Common myeloid progenitor, CD34-positive (primary cell): ENCODE measurements at regions not wholly inside any gene's neighbourhood (a gene's known extent, or its start where the extent isn't known, plus 50 kb on each side); places are given as distances from the start of the nearest gene placed in this dataset.

Experiments used
- CTCF ChIA-PET: fragments of 350-600 bp; sonication (Branson Sonifier 250); formaldehyde crosslinking; loops from one replicate; lab custom pipeline; 2021; ENCODE audit warnings: antibody characterized with exemption; lab: Charles Lee
- POLR2A ChIA-PET: fragments of 350-600 bp; sonication (Branson Sonifier 250); formaldehyde crosslinking; loops from one replicate; lab custom pipeline; 2021; ENCODE audit warnings: antibody characterized with exemption; lab: Charles Lee
- DNase-seq, 3 donors: peaks; one replicate each; pipeline versions ENCODE4 v3.0.0 to v3.0.0-alpha.2; 2013
- H3K27ac ChIP-seq, 2 experiments: 1 replicate in 1 of 2; 2 replicates in 1 of 2; pipeline ENCODE4 v1.7.0; 2013; ENCODE audit warnings: inconsistent platforms in 2 of 2, low read length in 2 of 2, mild to moderate bottlenecking in 2 of 2, low read depth in 1 of 2, moderate library complexity in 1 of 2; ENCODE audit not compliant: severe bottlenecking in 2 of 2, insufficient read depth in 1 of 2, poor library complexity in 1 of 2
- H3K27me3 ChIP-seq, 5 experiments: replicated peaks in 2 of 5; 1 replicate in 3 of 5; 2 replicates in 2 of 5; pipeline versions ENCODE4 v1.6.1 to v1.7.0; 2013; ENCODE audit warnings: low read length in 4 of 5, mild to moderate bottlenecking in 2 of 5, moderate library complexity in 2 of 5, inconsistent platforms in 1 of 5; ENCODE audit not compliant: insufficient read depth in 5 of 5, control insufficient read depth in 4 of 5
- H3K36me3 ChIP-seq, 4 experiments: 1 replicate in 2 of 4; 2 replicates in 2 of 4; pipeline versions ENCODE4 v1.6.1 to v1.7.0; 2013; ENCODE audit warnings: low read length in 3 of 4, control low read depth in 1 of 4, mild to moderate bottlenecking in 1 of 4; ENCODE audit not compliant: control insufficient read depth in 4 of 4, insufficient read depth in 4 of 4
- H3K4me1 ChIP-seq, 4 experiments: 1 replicate in 3 of 4; 2 replicates in 1 of 4; pipeline versions ENCODE4 v1.6.1 to v1.7.1; 2013; ENCODE audit warnings: low read length in 3 of 4, mild to moderate bottlenecking in 3 of 4, control low read depth in 1 of 4, inconsistent platforms in 1 of 4, moderate library complexity in 1 of 4; ENCODE audit not compliant: control insufficient read depth in 4 of 4, insufficient read depth in 4 of 4; ENCODE audit errors: control extremely low read depth in 1 of 4
- H3K4me3 ChIP-seq, 7 experiments: 1 replicate in 4 of 7; 2 replicates in 3 of 7; pipeline versions ENCODE4 v1.5.1 to v1.7.0; 2013; ENCODE audit warnings: mild to moderate bottlenecking in 7 of 7, low read length in 6 of 7, moderate library complexity in 6 of 7, inconsistent platforms in 2 of 7, low read depth in 2 of 7, control low read depth in 1 of 7; ENCODE audit not compliant: insufficient read depth in 4 of 7, control insufficient read depth in 1 of 7; ENCODE audit errors: extremely low read depth in 1 of 7
- H3K9me3 ChIP-seq, 5 experiments: 1 replicate in 4 of 5; 2 replicates in 1 of 5; pipeline versions ENCODE4 v1.6.1 to v1.7.1; 2013; ENCODE audit warnings: low read length in 4 of 5, mild to moderate bottlenecking in 2 of 5, inconsistent platforms in 1 of 5, low read depth in 1 of 5, moderate library complexity in 1 of 5; ENCODE audit not compliant: control insufficient read depth in 4 of 5, insufficient read depth in 2 of 5; ENCODE audit errors: control extremely low read depth in 1 of 5
- WGBS: methylation state at CpG from one replicate; pipeline ENCODE4 v1.1.5; 2013; ENCODE audit not compliant: insufficient coverage; 5-methylcytosine and 5-hydroxymethylcytosine counted together

GRCh38 chr2:120566331-120567035 is 169.2 kb upstream of the GLI2 start:
- H3K4me1 ChIP-seq, result no peaks in the 10 kb centered on the region
- CTCF ChIA-PET, result interaction anchor here (1.3 kb wide), 1 partner anchor 159 kb away, joined by 3 read pairs; no protein-coding TSS in a partner anchor
- DNase-seq, result no peak
- WGBS, result 89% methylated on average over 12 of the region's 21 CpGs
- H3K4me3 ChIP-seq, result no peak overlapping the region
- H3K9me3 ChIP-seq, result no peaks in the 10 kb centered on the region
- no peak overlapping the region for H3K27ac ChIP-seq
- H3K27me3 ChIP-seq, result peaks cover 0 to 4% (median 1%) of the 10 kb centered on the region in 5 experiments
- POLR2A ChIA-PET, result no interaction called here
- H3K36me3 ChIP-seq, result no peaks in the 10 kb centered on the region

GRCh38 chr2:120567128-120567527 is 168.5 kb upstream of the GLI2 start:
- Histone ChIP-seq H3K27me3 (peaks cover 0 to 4% (median 1%) of the 10 kb centered on the region in 5 experiments), H3K9me3 (no peaks in the 10 kb centered on the region), H3K4me1 (no peaks in the 10 kb centered on the region), H3K36me3 (no peaks in the 10 kb centered on the region), H3K27ac (no peak overlapping the region), H3K4me3 (no peak overlapping the region)
- 90% methylated on average over 2 of the region's 2 CpGs for WGBS
- ChIA-PET POLR2A (no interaction called here), CTCF (interaction anchor here (1.3 kb wide), 1 partner anchor 160 kb away, joined by 3 read pairs; no protein-coding TSS in a partner anchor)
- no peak for DNase-seq

- 89% methylated on average over 7 of the region's 10 CpGs for WGBS
- ChIA-PET CTCF (no interaction called here), POLR2A (no interaction called here)
- no peak for DNase-seq
- Histone ChIP-seq H3K4me1 (no peaks in the 10 kb centered on the region), H3K4me3 (no peak overlapping the region), H3K27ac (no peak overlapping the region), H3K27me3 (peaks cover 0 to 7% (median 2%) of the 10 kb centered on the region in 5 experiments), H3K36me3 (no peaks in the 10 kb centered on the region), H3K9me3 (no peaks in the 10 kb centered on the region)
Measured at GRCh38 chr2:120568089-120568974, 167.3 kb upstream of the GLI2 start.

- H3K27ac ChIP-seq, result no peak overlapping the region
- DNase-seq, result no peak
- 50% methylated on average over 2 of the region's 3 CpGs for WGBS
- no peaks in the 10 kb centered on the region for H3K4me1 ChIP-seq
- H3K36me3 ChIP-seq, result no peaks in the 10 kb centered on the region
- CTCF ChIA-PET, result no interaction called here
- peaks cover 0 to 12% (median 2%) of the 10 kb centered on the region in 5 experiments for H3K27me3 ChIP-seq
- H3K4me3 ChIP-seq, result no peak overlapping the region
- H3K9me3 ChIP-seq, result no peaks in the 10 kb centered on the region
- POLR2A ChIA-PET, result no interaction called here
Measured at GRCh38 chr2:120568975-120569268, 166.7 kb upstream of the GLI2 start.

GRCh38 chr2:120570001-120570400 is 165.7 kb upstream of the GLI2 start:
- CTCF ChIA-PET, result no interaction called here

GRCh38 chr2:120570546-120570945 is 165.1 kb upstream of the GLI2 start:
- Histone ChIP-seq H3K4me3 (no peak overlapping the region), H3K27me3 (peaks cover 0 to 22% (median 7%) of the 10 kb centered on the region in 5 experiments), H3K4me1 (no peaks in the 10 kb centered on the region), H3K36me3 (no peaks in the 10 kb centered on the region), H3K27ac (no peak overlapping the region), H3K9me3 (no peaks in the 10 kb centered on the region)
- POLR2A ChIA-PET, result no interaction called here
- no peak for DNase-seq
- WGBS, result 95% methylated on average over 5 of the region's 7 CpGs
- CTCF ChIA-PET, result no interaction called here

More at GRCh38 chr2:120570001-120570400, 165.7 kb upstream of the GLI2 start:
- 96% methylated on average over 12 of the region's 12 CpGs for WGBS
- Histone ChIP-seq H3K27ac (no peak overlapping the region), H3K4me3 (no peak overlapping the region), H3K27me3 (peaks cover 0 to 18% (median 3%) of the 10 kb centered on the region in 5 experiments), H3K4me1 (no peaks in the 10 kb centered on the region), H3K36me3 (no peaks in the 10 kb centered on the region), H3K9me3 (no peaks in the 10 kb centered on the region)
- POLR2A ChIA-PET, result no interaction called here
- no peak for DNase-seq
